Smooth muscle cell (in vitro differentiated cells): ENCODE measurements at regions not wholly inside any gene's neighbourhood (a gene's known extent, or its start where the extent isn't known, plus 50 kb on each side); places are given as distances from the start of the nearest gene placed in this dataset.

Experiments used
- DNase-seq: peaks from one replicate; lab custom pipeline; 2025; ENCODE audit not compliant: unreplicated experiment; lab: John Stamatoyannopoulos, UW
- H2AFZ ChIP-seq: fragments of 200-600 bp; sonication (generic); 2 replicates; pipeline ENCODE4 v1.6.0; 2016; ENCODE audit warnings: antibody characterized with exemption, low read depth, mild to moderate bottlenecking
- H3F3A ChIP-seq: fragments of 200-600 bp; sonication (generic); 2 replicates; pipeline ENCODE4 v1.6.0; 2017; ENCODE audit warnings: antibody characterized with exemption, low read depth
- H3K27ac ChIP-seq: fragments of 200-600 bp; sonication (generic); 2 replicates; pipeline ENCODE4 v1.5.1; 2016; ENCODE audit warnings: low read depth, mild to moderate bottlenecking
- H3K27me3 ChIP-seq: fragments of 200-600 bp; sonication (generic); 2 replicates; pipeline ENCODE4 v1.6.1; 2016; ENCODE audit warnings: low read depth, mild to moderate bottlenecking
- H3K36me3 ChIP-seq: fragments of 200-600 bp; sonication (generic); 2 replicates; pipeline ENCODE4 v1.5.1; 2016; ENCODE audit warnings: low read depth
- H3K4me1 ChIP-seq: fragments of 200-600 bp; sonication (generic); 2 replicates; pipeline ENCODE4 v1.5.1; 2016; ENCODE audit warnings: low read depth
- H3K4me2 ChIP-seq: fragments of 200-600 bp; sonication (generic); 2 replicates; pipeline ENCODE4 v1.6.0; 2016; ENCODE audit warnings: mild to moderate bottlenecking
- H3K4me3 ChIP-seq: fragments of 200-600 bp; sonication (generic); 2 replicates; pipeline ENCODE4 v1.5.1; 2016; ENCODE audit warnings: mild to moderate bottlenecking
- H3K79me2 ChIP-seq: fragments of 200-600 bp; sonication (generic); 2 replicates; pipeline ENCODE4 v1.6.0; 2016; ENCODE audit warnings: low read depth, mild to moderate bottlenecking
- H3K9ac ChIP-seq: fragments of 200-600 bp; sonication (generic); 2 replicates; pipeline ENCODE4 v1.6.0; 2016; ENCODE audit warnings: low read depth
- H3K9me3 ChIP-seq: fragments of 200-600 bp; sonication (generic); replicated peaks from 2 replicates; pipeline ENCODE4 v1.5.1; 2016; ENCODE audit warnings: low read depth
- H4K20me1 ChIP-seq: fragments of 200-600 bp; sonication (generic); 2 replicates; pipeline ENCODE4 v1.6.0; 2016; ENCODE audit warnings: low read depth
- CTCF ChIP-seq: fragments of 200-600 bp; sonication (generic); IDR thresholded peaks from 2 replicates; pipeline ENCODE4 v1.5.1; 2017; ENCODE audit warnings: borderline replicate concordance, mild to moderate bottlenecking, antibody characterized with exemption; ENCODE audit not compliant: insufficient read depth, poor library complexity, severe bottlenecking
- WGBS: methylation state at CpG from one replicate; pipeline ENCODE4 v1.1.7; 2016; ENCODE audit warnings: low lambda C conversion rate; 5-methylcytosine and 5-hydroxymethylcytosine counted together

- Histone ChIP-seq H3K4me3 (no peak overlapping the region), H3F3A (no peaks in the 10 kb centered on the region), H2AFZ (no peak overlapping the region), H3K79me2 (no peaks in the 10 kb centered on the region), H3K4me1 (no peaks in the 10 kb centered on the region), H3K27me3 (no peaks in the 10 kb centered on the region), H3K36me3 (no peaks in the 10 kb centered on the region), H3K4me2 (no peak overlapping the region), H4K20me1 (no peaks in the 10 kb centered on the region), H3K9me3 (no peaks in the 10 kb centered on the region), H3K27ac (no peak overlapping the region), H3K9ac (no peak overlapping the region)
- no peak for TF ChIP-seq CTCF
- WGBS = 96% methylated on average over 1 of the region's 1 CpG
- no peak for DNase-seq
Observed at GRCh38 chr3:135645541-135645940, 320.0 kb upstream of the PPP2R3A start.

- no peak overlapping the region for H3K9ac ChIP-seq
- no peaks in the 10 kb centered on the region for H3K4me1 ChIP-seq
- no peak overlapping the region for H3K4me3 ChIP-seq
- H3F3A ChIP-seq = no peaks in the 10 kb centered on the region
- H3K4me2 ChIP-seq = no peak overlapping the region
- H2AFZ ChIP-seq = no peak overlapping the region
- H3K27ac ChIP-seq = no peak overlapping the region
- no peaks in the 10 kb centered on the region for H3K36me3 ChIP-seq
- no peak for DNase-seq
- no peaks in the 10 kb centered on the region for H3K79me2 ChIP-seq
- no peak for TF ChIP-seq CTCF
- no peaks in the 10 kb centered on the region for H3K9me3 ChIP-seq
- no peaks in the 10 kb centered on the region for H4K20me1 ChIP-seq
- WGBS = 78% methylated on average over 1 of the region's 1 CpG
- H3K27me3 ChIP-seq = no peaks in the 10 kb centered on the region
Observed at GRCh38 chr3:135646873-135647272, 318.7 kb upstream of the PPP2R3A start.

- Histone ChIP-seq H3K4me2 (no peak overlapping the region), H3K9me3 (no peaks in the 10 kb centered on the region), H3K4me1 (no peaks in the 10 kb centered on the region), H3K27me3 (no peaks in the 10 kb centered on the region), H3K27ac (no peak overlapping the region), H3K79me2 (no peaks in the 10 kb centered on the region), H3K9ac (no peak overlapping the region), H3K36me3 (no peaks in the 10 kb centered on the region), H4K20me1 (no peaks in the 10 kb centered on the region), H3F3A (no peaks in the 10 kb centered on the region), H2AFZ (no peak overlapping the region), H3K4me3 (no peak overlapping the region)
- WGBS = 94% methylated on average over 2 of the region's 2 CpGs
- TF ChIP-seq CTCF = no peak
- DNase-seq = no peak
Observed at GRCh38 chr3:135649361-135649760, 316.2 kb upstream of the PPP2R3A start.

GRCh38 chr3:135650309-135650708 lies 315.2 kb upstream of the PPP2R3A start:
- Histone ChIP-seq H3K36me3 (no peaks in the 10 kb centered on the region), H3K9me3 (no peaks in the 10 kb centered on the region), H3K9ac (no peak overlapping the region), H3K27ac (no peak overlapping the region), H3K27me3 (no peaks in the 10 kb centered on the region), H3K4me3 (no peak overlapping the region), H3K4me1 (no peaks in the 10 kb centered on the region), H3F3A (no peaks in the 10 kb centered on the region), H3K4me2 (no peak overlapping the region), H3K79me2 (no peaks in the 10 kb centered on the region), H2AFZ (no peak overlapping the region), H4K20me1 (no peaks in the 10 kb centered on the region)
- no peak for DNase-seq
- WGBS = 90% methylated on average over 1 of the region's 1 CpG
- TF ChIP-seq CTCF = no peak
